CD8-positive, alpha-beta memory T cell (primary cell): ENCODE measurements at regions not wholly inside any gene's neighbourhood (a gene's known extent, or its start where the extent isn't known, plus 50 kb on each side); places are given as distances from the start of the nearest gene placed in this dataset.
"Not testable (repeated sequence)": the region's sequence is repeated elsewhere in the genome, so short reads cannot be mapped to it uniquely, and the experiment has no call there.

Experiments used
- CTCF ChIA-PET: fragments of 350-600 bp; sonication (Branson Sonifier 250); formaldehyde crosslinking; loops from one replicate; lab custom pipeline; 2021; ENCODE audit warnings: antibody characterized with exemption; lab: Charles Lee
- POLR2A ChIA-PET: fragments of 350-600 bp; sonication (Branson Sonifier 250); formaldehyde crosslinking; loops from one replicate; lab custom pipeline; 2021; ENCODE audit warnings: antibody characterized with exemption; lab: Charles Lee
- DNase-seq, 5 donors: peaks; one replicate each; pipeline versions ENCODE4 v3.0.0 to v3.0.0-alpha.2; 2020 to 2022; ENCODE audit warnings: mixed read lengths in 1 of 5
- H3K27ac ChIP-seq: one replicate; pipeline ENCODE4 v1.7.0; 2013; ENCODE audit warnings: low read depth, mild to moderate bottlenecking, low read length, moderate library complexity
- H3K27me3 ChIP-seq: 2 replicates; pipeline ENCODE4 v1.7.0; 2013; ENCODE audit warnings: low read length, mild to moderate bottlenecking; ENCODE audit not compliant: insufficient read depth, poor library complexity, severe bottlenecking
- H3K36me3 ChIP-seq: 2 replicates; pipeline ENCODE4 v1.7.0; 2013; ENCODE audit warnings: mild to moderate bottlenecking, low read length, moderate library complexity; ENCODE audit not compliant: insufficient read depth
- H3K4me1 ChIP-seq: 2 replicates; pipeline ENCODE4 v1.7.0; 2013; ENCODE audit warnings: mild to moderate bottlenecking, low read length, moderate library complexity; ENCODE audit not compliant: insufficient read depth
- H3K4me3 ChIP-seq: 2 replicates; pipeline ENCODE4 v1.7.0; 2013; ENCODE audit warnings: mild to moderate bottlenecking, low read length
- H3K9me3 ChIP-seq: 2 replicates; pipeline ENCODE4 v1.7.0; 2013; ENCODE audit warnings: mild to moderate bottlenecking, low read length
- H3K27ac Mint-ChIP-seq, 8 donors: one replicate each; pipeline ENCODE4 v1.8.0; 2020 to 2021; ENCODE audit warnings: mixed read lengths in 8 of 8, mild to moderate bottlenecking in 6 of 8, inconsistent platforms in 3 of 8, moderate library complexity in 3 of 8
- H3K27me3 Mint-ChIP-seq, 2 donors: one replicate each; pipeline ENCODE4 v1.8.0; 2020 to 2021; ENCODE audit warnings: mixed read lengths in 2 of 2, mild to moderate bottlenecking in 1 of 2, moderate library complexity in 1 of 2
- H3K36me3 Mint-ChIP-seq, 3 donors: one replicate each; pipeline ENCODE4 v1.8.0; 2020 to 2021; ENCODE audit warnings: mixed read lengths in 3 of 3, inconsistent platforms in 1 of 3, mild to moderate bottlenecking in 1 of 3
- H3K4me1 Mint-ChIP-seq, 3 donors: one replicate each; pipeline ENCODE4 v1.8.0; 2020 to 2021; ENCODE audit warnings: mixed read lengths in 3 of 3, inconsistent platforms in 1 of 3, mild to moderate bottlenecking in 1 of 3
- H3K4me3 Mint-ChIP-seq, 7 donors: one replicate each; pipeline ENCODE4 v1.8.0; 2020 to 2021; ENCODE audit warnings: mixed read lengths in 7 of 7, mild to moderate bottlenecking in 6 of 7, moderate library complexity in 4 of 7, inconsistent platforms in 2 of 7
- H3K9me3 Mint-ChIP-seq, 5 donors: one replicate each; pipeline ENCODE4 v1.8.0; 2020 to 2022; ENCODE audit warnings: mixed read lengths in 5 of 5, mild to moderate bottlenecking in 3 of 5, moderate library complexity in 2 of 5, inconsistent platforms in 1 of 5

GRCh38 chr16:10297341-10298006 is 88.4 kb upstream of the ATF7IP2 start:
- H3K36me3 Mint-ChIP-seq, result peaks cover 0 to 20% (median 6%) of the 10 kb centered on the region in 3 donors
- H3K4me3 Mint-ChIP-seq, result no peak overlapping the region
- no peak overlapping the region for H3K27ac Mint-ChIP-seq
- Histone ChIP-seq H3K27me3 (no peaks in the 10 kb centered on the region), H3K4me3 (no peak overlapping the region), H3K4me1 (no peaks in the 10 kb centered on the region), H3K9me3 (no peaks in the 10 kb centered on the region), H3K27ac (no peak overlapping the region), H3K36me3 (no peaks in the 10 kb centered on the region)
- POLR2A ChIA-PET, result no interaction called here
- no peak for DNase-seq
- CTCF ChIA-PET, result no interaction called here
- peaks cover 11 to 22% of the 10 kb centered on the region in 2 donors for H3K27me3 Mint-ChIP-seq
- peaks cover 0 to 20% (median 16%) of the 10 kb centered on the region in 5 donors for H3K9me3 Mint-ChIP-seq
- H3K4me1 Mint-ChIP-seq, result no peaks in the 10 kb centered on the region

- no peaks in the 10 kb centered on the region for H3K4me1 Mint-ChIP-seq
- no peaks in the 10 kb centered on the region for H3K36me3 Mint-ChIP-seq
- ChIA-PET POLR2A (no interaction called here), CTCF (interaction anchor here (0.8 kb wide), 1 partner anchor 14 kb away, joined by 3 read pairs; no protein-coding TSS in a partner anchor)
- DNase-seq, result no peak
- no peak overlapping the region for H3K4me3 Mint-ChIP-seq
- no peaks in the 10 kb centered on the region for H3K9me3 Mint-ChIP-seq
- Histone ChIP-seq H3K4me1 (no peaks in the 10 kb centered on the region), H3K27ac (no peak overlapping the region), H3K9me3 (no peaks in the 10 kb centered on the region), H3K36me3 (no peaks in the 10 kb centered on the region), H3K27me3 (no peaks in the 10 kb centered on the region), H3K4me3 (no peak overlapping the region)
- no peaks in the 10 kb centered on the region for H3K27me3 Mint-ChIP-seq
- no peak overlapping the region for H3K27ac Mint-ChIP-seq
These were observed 85.0 kb upstream of the ATF7IP2 start for GRCh38 chr16:10300905-10301304.

GRCh38 chr16:10301547-10301946 is 84.3 kb upstream of the ATF7IP2 start:
- POLR2A ChIA-PET, H3K4me3 Mint-ChIP-seq: not testable (repeated sequence)

GRCh38 chr16:10305912-10306311 is 79.9 kb upstream of the ATF7IP2 start:
- no peaks in the 10 kb centered on the region for H3K9me3 Mint-ChIP-seq
- H3K27ac Mint-ChIP-seq, result no peak overlapping the region
- no peaks in the 10 kb centered on the region for H3K36me3 ChIP-seq
- no peaks in the 10 kb centered on the region for H3K4me1 Mint-ChIP-seq
- H3K36me3 Mint-ChIP-seq, result no peaks in the 10 kb centered on the region
- no peaks in the 10 kb centered on the region for H3K27me3 ChIP-seq
- DNase-seq, result no peak
- H3K4me1 ChIP-seq, result no peaks in the 10 kb centered on the region
- H3K4me3 Mint-ChIP-seq, result no peak overlapping the region
- H3K27me3 Mint-ChIP-seq, result no peaks in the 10 kb centered on the region
- no peak overlapping the region for H3K27ac ChIP-seq
- ChIA-PET POLR2A (no interaction called here), CTCF (no interaction called here)
- H3K4me3 ChIP-seq, result no peak overlapping the region
- H3K9me3 ChIP-seq, result no peaks in the 10 kb centered on the region

More at GRCh38 chr16:10301547-10301946, 84.3 kb upstream of the ATF7IP2 start:
- not testable (repeated sequence) for H3K27ac ChIP-seq, H3K4me1 Mint-ChIP-seq, H3K27me3 Mint-ChIP-seq, H3K36me3 Mint-ChIP-seq, H3K9me3 Mint-ChIP-seq, H3K36me3 ChIP-seq, H3K4me1 ChIP-seq, H3K9me3 ChIP-seq, H3K4me3 ChIP-seq, DNase-seq, H3K27ac Mint-ChIP-seq, H3K27me3 ChIP-seq
- CTCF ChIA-PET, result interaction anchor here (0.8 kb wide), 1 partner anchor 13 kb away, joined by 3 read pairs; no protein-coding TSS in a partner anchor

- no peaks in the 10 kb centered on the region for H3K36me3 ChIP-seq
- H3K9me3 Mint-ChIP-seq, result no peaks in the 10 kb centered on the region
- CTCF ChIA-PET, result interaction anchor here (1.4 to 2.2 kb wide), 3 partner anchors 77 to 207 kb away, joined by 5 to 6 read pairs (median 5); partner anchors contain the start of gene ATF7IP2
- H3K36me3 Mint-ChIP-seq, result no peaks in the 10 kb centered on the region
- DNase-seq, result no peak
- peaks cover 0 to 2% of the 10 kb centered on the region in 2 donors for H3K27me3 Mint-ChIP-seq
- H3K4me3 Mint-ChIP-seq, result no peak overlapping the region
- H3K4me1 ChIP-seq, result no peaks in the 10 kb centered on the region
- H3K27ac ChIP-seq, result no peak overlapping the region
- H3K4me3 ChIP-seq, result no peak overlapping the region
- H3K4me1 Mint-ChIP-seq, result no peaks in the 10 kb centered on the region
- no peaks in the 10 kb centered on the region for H3K27me3 ChIP-seq
- POLR2A ChIA-PET, result no interaction called here
- no peaks in the 10 kb centered on the region for H3K9me3 ChIP-seq
- H3K27ac Mint-ChIP-seq, result no peak overlapping the region
These were observed 77.3 kb upstream of the ATF7IP2 start for GRCh38 chr16:10308305-10309193.

- Mint-ChIP-seq H3K27ac (no peak overlapping the region), H3K9me3 (no peaks in the 10 kb centered on the region), H3K4me1 (no peaks in the 10 kb centered on the region), H3K4me3 (no peak overlapping the region), H3K27me3 (peaks cover 0 to 2% of the 10 kb centered on the region in 2 donors), H3K36me3 (no peaks in the 10 kb centered on the region)
- Histone ChIP-seq H3K4me3 (no peak overlapping the region), H3K27me3 (no peaks in the 10 kb centered on the region), H3K36me3 (no peaks in the 10 kb centered on the region), H3K9me3 (no peaks in the 10 kb centered on the region), H3K4me1 (no peaks in the 10 kb centered on the region), H3K27ac (no peak overlapping the region)
- no peak for DNase-seq
- ChIA-PET CTCF (no interaction called here), POLR2A (no interaction called here)
These were observed 76.5 kb upstream of the ATF7IP2 start for GRCh38 chr16:10309271-10309932.

GRCh38 chr16:10312008-10312407 is 73.9 kb upstream of the ATF7IP2 start:
- H3K27ac ChIP-seq, result no peak overlapping the region
- H3K4me1 Mint-ChIP-seq, result peaks cover 5 to 10% (median 9%) of the 10 kb centered on the region in 3 donors
- H3K4me3 Mint-ChIP-seq, result no peak overlapping the region
- H3K36me3 ChIP-seq, result no peaks in the 10 kb centered on the region
- POLR2A ChIA-PET, result interaction anchor here (0.6 kb wide), 1 partner anchor 426 kb away, joined by 3 read pairs; no protein-coding TSS in a partner anchor
- no peak overlapping the region for H3K27ac Mint-ChIP-seq
- no peak for DNase-seq
- H3K27me3 Mint-ChIP-seq, result peaks cover 0 to 2% of the 10 kb centered on the region in 2 donors
- H3K4me3 ChIP-seq, result no peak overlapping the region
- no peaks in the 10 kb centered on the region for H3K9me3 Mint-ChIP-seq
- no peaks in the 10 kb centered on the region for H3K4me1 ChIP-seq
- H3K9me3 ChIP-seq, result no peaks in the 10 kb centered on the region
- CTCF ChIA-PET, result interaction anchor here (6.9 kb wide), 1 partner anchor 199 kb away, joined by 51 read pairs; no protein-coding TSS in a partner anchor
- peaks cover 0 to 3% (median 0%) of the 10 kb centered on the region in 3 donors for H3K36me3 Mint-ChIP-seq
- H3K27me3 ChIP-seq, result no peaks in the 10 kb centered on the region
